22Rv1 (cell line): ENCODE measurements at regions not wholly inside any gene's neighbourhood (a gene's known extent, or its start where the extent isn't known, plus 50 kb on each side); places are given as distances from the start of the nearest gene placed in this dataset.

Experiments
- ZFX ChIP-seq: fragments of 450-650 bp; IDR thresholded peaks from 2 replicates; pipeline ENCODE4 v1.6.1; 2017; ENCODE audit warnings: antibody characterized with exemption, borderline replicate concordance
- TF ChIP-seq, protein P1 (sequence below): fragments of 450-650 bp; IDR thresholded peaks from 2 replicates; pipeline ENCODE4 v1.5.1; 2017; ENCODE audit warnings: mild to moderate bottlenecking

DNA sequence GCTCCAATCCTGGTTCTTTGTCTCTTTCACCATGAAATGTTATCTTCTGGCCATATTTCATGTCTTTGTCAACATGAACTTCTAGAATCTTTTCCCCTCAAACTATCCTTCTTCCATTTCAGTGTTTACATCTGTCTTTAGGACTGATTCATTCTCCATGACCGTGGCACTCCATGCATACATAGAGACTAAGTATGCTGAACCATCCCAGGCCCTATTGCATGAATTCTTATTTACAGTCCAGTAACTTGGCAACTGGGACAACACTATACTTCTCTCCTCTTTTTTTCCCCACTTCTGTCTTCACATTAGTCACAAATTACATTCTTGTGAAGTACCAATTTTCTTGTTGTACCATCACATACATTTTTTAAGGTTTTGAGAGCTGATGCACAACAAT, 109.8 kb upstream of the GALNT13 start:
- TF ChIP-seq, protein P1, sequence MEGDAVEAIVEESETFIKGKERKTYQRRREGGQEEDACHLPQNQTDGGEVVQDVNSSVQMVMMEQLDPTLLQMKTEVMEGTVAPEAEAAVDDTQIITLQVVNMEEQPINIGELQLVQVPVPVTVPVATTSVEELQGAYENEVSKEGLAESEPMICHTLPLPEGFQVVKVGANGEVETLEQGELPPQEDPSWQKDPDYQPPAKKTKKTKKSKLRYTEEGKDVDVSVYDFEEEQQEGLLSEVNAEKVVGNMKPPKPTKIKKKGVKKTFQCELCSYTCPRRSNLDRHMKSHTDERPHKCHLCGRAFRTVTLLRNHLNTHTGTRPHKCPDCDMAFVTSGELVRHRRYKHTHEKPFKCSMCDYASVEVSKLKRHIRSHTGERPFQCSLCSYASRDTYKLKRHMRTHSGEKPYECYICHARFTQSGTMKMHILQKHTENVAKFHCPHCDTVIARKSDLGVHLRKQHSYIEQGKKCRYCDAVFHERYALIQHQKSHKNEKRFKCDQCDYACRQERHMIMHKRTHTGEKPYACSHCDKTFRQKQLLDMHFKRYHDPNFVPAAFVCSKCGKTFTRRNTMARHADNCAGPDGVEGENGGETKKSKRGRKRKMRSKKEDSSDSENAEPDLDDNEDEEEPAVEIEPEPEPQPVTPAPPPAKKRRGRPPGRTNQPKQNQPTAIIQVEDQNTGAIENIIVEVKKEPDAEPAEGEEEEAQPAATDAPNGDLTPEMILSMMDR: no peak
- no peak for TF ChIP-seq ZFX
